ENCODE measurements at regions not wholly inside any gene's neighbourhood (a gene's known extent, or its start where the extent isn't known, plus 50 kb on each side); places are given as distances from the start of the nearest gene placed in this dataset.

- Histone ChIP-seq H3K27ac (ENCODE audit: low read length) (no peak overlapping the region), H3K4me1 (ENCODE audit: control insufficient read depth, insufficient read depth, low read length) (no peaks in the 10 kb centered on the region), H3K27me3 (ENCODE audit: control insufficient read depth, insufficient read depth, low read length) (no peaks in the 10 kb centered on the region), H3K4me3 (ENCODE audit: low read length) (no peak overlapping the region), H3K36me3 (ENCODE audit: control insufficient read depth, insufficient read depth, low read length) (no peaks in the 10 kb centered on the region), H3K9me3 (ENCODE audit: control insufficient read depth, insufficient read depth, low read length) (no peaks in the 10 kb centered on the region)
- Mint-ChIP-seq H3K36me3 (no peaks in the 10 kb centered on the region), H3K4me1 (no peaks in the 10 kb centered on the region), H3K4me3 (no peak overlapping the region), H3K9me3 (peaks cover 7 to 12% of the 10 kb centered on the region in 2 donors), H3K27me3 (ENCODE audit: low read depth in 2 of 2) (no peaks in the 10 kb centered on the region), H3K27ac (no peak overlapping the region)
- DNase-seq, result no peak
- no peak for TF ChIP-seq CTCF (IDR thresholded peaks at IDR 0.05)
- WGBS (ENCODE audit: insufficient coverage), result no CpG with 5 or more reads among the region's 1 CpG
- ATAC-seq, result no peak
- intact Hi-C loops (cut with micrococcal nuclease), result no loop called here
Observed at GRCh38 chr4:58543465-58543864, 1433.3 kb upstream of the IGFBP7 start.

GRCh38 chr4:58541926-58542325 is 1431.7 kb upstream of the IGFBP7 start:
- no peaks in the 10 kb centered on the region for H3K27me3 Mint-ChIP-seq (ENCODE audit: low read depth in 2 of 2)
- WGBS (ENCODE audit: insufficient coverage), result 80% methylated on average over 1 of the region's 1 CpG

GRCh38 chr4:58522765-58523382 is 1412.7 kb upstream of the IGFBP7 start:
- H3K9me3 ChIP-seq (ENCODE audit: control insufficient read depth, insufficient read depth, low read length), result peaks cover 5% of the 10 kb centered on the region
- H3K4me3 ChIP-seq (ENCODE audit: low read length), result no peak overlapping the region
- H3K36me3 ChIP-seq (ENCODE audit: control insufficient read depth, insufficient read depth, low read length), result no peaks in the 10 kb centered on the region
- no peak overlapping the region for H3K27ac ChIP-seq (ENCODE audit: low read length)
- 8% methylated on average over 1 of the region's 2 CpGs for WGBS (ENCODE audit: insufficient coverage)
- intact Hi-C loops (cut with micrococcal nuclease), result no loop called here
- TF ChIP-seq CTCF (IDR thresholded peaks at IDR 0.05), result no peak
- H3K27me3 ChIP-seq (ENCODE audit: control insufficient read depth, insufficient read depth, low read length), result no peaks in the 10 kb centered on the region
- H3K27me3 Mint-ChIP-seq (ENCODE audit: low read depth in 2 of 2), result no peaks in the 10 kb centered on the region
- H3K27ac Mint-ChIP-seq, result no peak overlapping the region
- H3K9me3 Mint-ChIP-seq, result peaks cover 14 to 15% of the 10 kb centered on the region in 2 donors
- no peaks in the 10 kb centered on the region for H3K36me3 Mint-ChIP-seq
- no peaks in the 10 kb centered on the region for H3K4me1 ChIP-seq (ENCODE audit: control insufficient read depth, insufficient read depth, low read length)
- no peaks in the 10 kb centered on the region for H3K4me1 Mint-ChIP-seq
- ATAC-seq, result no peak
- no peak for DNase-seq
- no peak overlapping the region for H3K4me3 Mint-ChIP-seq

More at GRCh38 chr4:58541926-58542325, 1431.7 kb upstream of the IGFBP7 start:
- Histone ChIP-seq H3K27ac (ENCODE audit: low read length) (no peak overlapping the region), H3K27me3 (ENCODE audit: control insufficient read depth, insufficient read depth, low read length) (no peaks in the 10 kb centered on the region), H3K36me3 (ENCODE audit: control insufficient read depth, insufficient read depth, low read length) (no peaks in the 10 kb centered on the region), H3K4me3 (ENCODE audit: low read length) (no peak overlapping the region), H3K9me3 (ENCODE audit: control insufficient read depth, insufficient read depth, low read length) (no peaks in the 10 kb centered on the region), H3K4me1 (ENCODE audit: control insufficient read depth, insufficient read depth, low read length) (no peaks in the 10 kb centered on the region)
- Mint-ChIP-seq H3K4me3 (no peak overlapping the region), H3K36me3 (no peaks in the 10 kb centered on the region), H3K9me3 (peaks cover 9 to 14% of the 10 kb centered on the region in 2 donors), H3K27ac (no peak overlapping the region), H3K4me1 (no peaks in the 10 kb centered on the region)
- intact Hi-C loops (cut with micrococcal nuclease), result no loop called here
- DNase-seq (no peak), ATAC-seq (no peak)
- TF ChIP-seq CTCF (IDR thresholded peaks at IDR 0.05), result no peak

- DNase-seq (no peak), ATAC-seq (no peak)
- H3K27ac ChIP-seq (ENCODE audit: low read length), result no peak overlapping the region
- Mint-ChIP-seq H3K27me3 (ENCODE audit: low read depth in 2 of 2) (no peaks in the 10 kb centered on the region), H3K36me3 (no peaks in the 10 kb centered on the region), H3K27ac (no peak overlapping the region), H3K4me1 (no peaks in the 10 kb centered on the region), H3K4me3 (no peak overlapping the region), H3K9me3 (peaks cover 6 to 16% of the 10 kb centered on the region in 2 donors)
- no peak for TF ChIP-seq CTCF (IDR thresholded peaks at IDR 0.05)
- H3K27me3 ChIP-seq (ENCODE audit: control insufficient read depth, insufficient read depth, low read length), result no peaks in the 10 kb centered on the region
- no peak overlapping the region for H3K4me3 ChIP-seq (ENCODE audit: low read length)
- 43% methylated on average over 1 of the region's 1 CpG for whole genome bisulfite sequencing (ENCODE audit: insufficient coverage)
- intact Hi-C loops (cut with micrococcal nuclease), result no loop called here
- no peaks in the 10 kb centered on the region for H3K36me3 ChIP-seq (ENCODE audit: control insufficient read depth, insufficient read depth, low read length)
- no peaks in the 10 kb centered on the region for H3K9me3 ChIP-seq (ENCODE audit: control insufficient read depth, insufficient read depth, low read length)
- no peaks in the 10 kb centered on the region for H3K4me1 ChIP-seq (ENCODE audit: control insufficient read depth, insufficient read depth, low read length)
Observed at GRCh38 chr4:58515226-58515625, 1405.0 kb upstream of the IGFBP7 start.

Data from natural killer cell (primary cell).